ENCODE measurements at regions not wholly inside any gene's neighbourhood (a gene's known extent, or its start where the extent isn't known, plus 50 kb on each side); places are given as distances from the start of the nearest gene placed in this dataset.

DNA sequence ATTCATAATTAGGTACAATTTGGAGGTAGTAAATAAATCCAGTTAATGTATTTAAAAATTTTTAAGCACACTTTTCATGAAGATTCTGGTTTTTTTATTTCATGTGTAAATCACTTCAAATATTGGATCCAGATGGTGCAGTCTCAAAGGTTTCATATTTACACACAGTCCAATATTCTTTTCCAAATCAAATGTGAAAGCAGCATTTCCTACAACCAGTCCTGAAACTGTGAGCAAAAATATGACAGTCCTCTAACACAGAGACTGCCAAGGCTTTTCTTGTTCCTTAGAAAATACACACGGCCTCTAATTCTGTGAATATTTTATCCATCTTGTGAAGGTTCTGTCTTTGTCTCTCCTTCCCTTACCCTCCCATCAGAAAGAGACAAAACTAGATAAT lies 645.9 kb downstream of the ARL4A start:
- Histone ChIP-seq H2AFZ (no peak overlapping the region), H3K9ac (no peak overlapping the region), H3K27me3 (replicated peaks; ENCODE audit: insufficient read depth) (0 out of 2 replicates have a peak, but pooled peaks cover 5% of the 10 kb centered on the region), H3K79me2 (ENCODE audit: insufficient read depth) (no peaks in the 10 kb centered on the region), H3K4me2 (ENCODE audit: unreplicated experiment) (no peak overlapping the region), H4K20me1 (ENCODE audit: insufficient read depth) (no peaks in the 10 kb centered on the region), H3K9me2 (ENCODE audit: insufficient read depth) (no peaks in the 10 kb centered on the region), H3K4me3 (no peak overlapping the region), H3K27ac (no peak overlapping the region), H3F3A (ENCODE audit: insufficient read depth) (no peaks in the 10 kb centered on the region), H3K36me3 (ENCODE audit: low read depth) (no peaks in the 10 kb centered on the region), H3K4me1 (ENCODE audit: insufficient read depth) (peaks cover 12% of the 10 kb centered on the region), H3K9me3 (ENCODE audit: low read depth) (no peaks in the 10 kb centered on the region)
- in situ Hi-C loops (cut with MboI) = no loop called here
- 14 to 25% methylated on average over 1 of the region's 1 CpG for WGBS, 2 experiments (ENCODE audit: low coverage in 1 of 2, low lambda C conversion rate in 2 of 2, missing lambda C conversion rate in 2 of 2)
- no peak for TF ChIP-seq EZH2 (IDR thresholded peaks at IDR 0.05; ENCODE audit: insufficient read depth, poor library complexity, severe bottlenecking)
- no peak for TF ChIP-seq EZH2phosphoT487 (IDR thresholded peaks at IDR 0.05; ENCODE audit: insufficient read depth, low read depth)
- DNase-seq = no peak

DNA sequence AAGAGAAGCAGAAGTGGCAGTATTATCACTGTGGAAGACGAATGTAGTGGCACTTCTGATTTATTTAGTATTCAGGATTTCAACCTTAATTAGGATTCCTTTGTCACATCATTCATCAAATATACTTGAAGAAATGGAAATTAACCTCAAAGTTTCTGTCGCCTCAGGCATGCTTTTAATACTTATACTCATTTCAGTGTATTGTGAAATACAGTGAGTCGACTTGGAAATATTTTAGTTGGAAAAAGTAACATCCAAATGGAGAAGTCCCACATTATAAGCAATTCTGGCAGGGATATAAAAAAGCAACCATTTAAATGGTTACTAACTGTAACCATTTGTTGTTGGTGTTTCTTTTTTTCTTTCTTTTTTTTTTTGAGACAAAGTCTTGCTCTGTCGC lies 648.8 kb downstream of the ARL4A start:
- Histone ChIP-seq H3K9me2 (ENCODE audit: insufficient read depth) (no peaks in the 10 kb centered on the region), H3K9ac (no peak overlapping the region), H3K9me3 (ENCODE audit: low read depth) (no peaks in the 10 kb centered on the region), H3K36me3 (ENCODE audit: low read depth) (no peaks in the 10 kb centered on the region), H3K4me3 (no peak overlapping the region), H3K79me2 (ENCODE audit: insufficient read depth) (no peaks in the 10 kb centered on the region), H2AFZ (no peak overlapping the region), H3F3A (ENCODE audit: insufficient read depth) (no peaks in the 10 kb centered on the region), H4K20me1 (ENCODE audit: insufficient read depth) (no peaks in the 10 kb centered on the region), H3K27ac (no peak overlapping the region), H3K27me3 (replicated peaks; ENCODE audit: insufficient read depth) (peaks cover 8% of the 10 kb centered on the region; the same call in 1 of the 2 replicates), H3K4me2 (ENCODE audit: unreplicated experiment) (peak overlapping the region; percentile 7), H3K4me1 (ENCODE audit: insufficient read depth) (peaks cover 12% of the 10 kb centered on the region)
- 3 to 7% methylated on average over 4 of the region's 4 CpGs for WGBS, 2 experiments (ENCODE audit: low coverage in 1 of 2, low lambda C conversion rate in 2 of 2, missing lambda C conversion rate in 2 of 2)
- in situ Hi-C loops (cut with MboI) = no loop called here
- no peak for TF ChIP-seq EZH2phosphoT487 (IDR thresholded peaks at IDR 0.05; ENCODE audit: insufficient read depth, low read depth)
- TF ChIP-seq EZH2 (IDR thresholded peaks at IDR 0.05; ENCODE audit: insufficient read depth, poor library complexity, severe bottlenecking) = no peak
- DNase-seq = peak; percentile 72

GRCh38 chr7:13352677-13353076 lies 636.8 kb downstream of the ETV1 start:
- Histone ChIP-seq H4K20me1 (ENCODE audit: insufficient read depth) (no peaks in the 10 kb centered on the region), H3K27ac (no peak overlapping the region), H2AFZ (no peak overlapping the region), H3K79me2 (ENCODE audit: insufficient read depth) (no peaks in the 10 kb centered on the region), H3K36me3 (ENCODE audit: low read depth) (no peaks in the 10 kb centered on the region), H3K9ac (no peak overlapping the region), H3F3A (ENCODE audit: insufficient read depth) (no peaks in the 10 kb centered on the region), H3K4me2 (ENCODE audit: unreplicated experiment) (no peak overlapping the region), H3K4me3 (no peak overlapping the region), H3K9me2 (ENCODE audit: insufficient read depth) (no peaks in the 10 kb centered on the region), H3K4me1 (ENCODE audit: insufficient read depth) (no peaks in the 10 kb centered on the region), H3K27me3 (replicated peaks; ENCODE audit: insufficient read depth) (0 out of 2 replicates have a peak, but pooled peaks cover 3% of the 10 kb centered on the region), H3K9me3 (ENCODE audit: low read depth) (no peaks in the 10 kb centered on the region)
- no peak for DNase-seq
- in situ Hi-C loops (cut with MboI) = no loop called here
- 14 to 25% methylated on average over 1 of the region's 1 CpG for WGBS, 2 experiments (ENCODE audit: low coverage in 1 of 2, low lambda C conversion rate in 2 of 2, missing lambda C conversion rate in 2 of 2)
- TF ChIP-seq EZH2 (IDR thresholded peaks at IDR 0.05; ENCODE audit: insufficient read depth, poor library complexity, severe bottlenecking) (no peak), EZH2phosphoT487 (IDR thresholded peaks at IDR 0.05; ENCODE audit: insufficient read depth, low read depth) (no peak)

DNA sequence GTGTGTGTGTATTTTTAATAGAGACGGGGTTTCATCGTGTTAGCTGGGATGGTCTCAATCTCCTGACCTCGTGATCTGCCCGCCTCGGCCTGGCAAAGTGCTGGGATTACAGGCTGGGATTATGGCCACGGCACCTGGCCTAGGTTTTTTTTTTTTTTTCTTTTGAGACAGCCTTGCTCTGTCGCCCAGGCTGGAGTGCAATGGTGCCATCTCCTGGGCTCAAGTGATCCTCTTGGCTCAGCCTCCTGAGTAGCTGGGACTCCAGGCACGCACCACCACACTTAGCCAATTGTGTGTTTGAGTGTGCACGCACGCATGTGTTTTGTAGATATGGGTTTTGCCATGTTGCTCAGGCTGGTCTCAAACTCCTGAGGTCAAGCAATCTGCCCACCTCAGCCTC lies 629.8 kb downstream of the ETV1 start:
- H3K4me3 ChIP-seq = no peak overlapping the region
- DNase-seq = no peak
- no peaks in the 10 kb centered on the region for H3K9me2 ChIP-seq (ENCODE audit: insufficient read depth)
- no peaks in the 10 kb centered on the region for H3F3A ChIP-seq (ENCODE audit: insufficient read depth)
- no peak overlapping the region for H3K9ac ChIP-seq
- no peak for TF ChIP-seq EZH2phosphoT487 (IDR thresholded peaks at IDR 0.05; ENCODE audit: insufficient read depth, low read depth)
- no peak for TF ChIP-seq EZH2 (IDR thresholded peaks at IDR 0.05; ENCODE audit: insufficient read depth, poor library complexity, severe bottlenecking)
- H3K9me3 ChIP-seq (ENCODE audit: low read depth) = no peaks in the 10 kb centered on the region
- no peaks in the 10 kb centered on the region for H4K20me1 ChIP-seq (ENCODE audit: insufficient read depth)
- no peak overlapping the region for H3K4me2 ChIP-seq (ENCODE audit: unreplicated experiment)
- 55 to 57% methylated on average over 10 of the region's 10 CpGs for WGBS, 2 experiments (ENCODE audit: low coverage in 1 of 2, low lambda C conversion rate in 2 of 2, missing lambda C conversion rate in 2 of 2)
- H3K36me3 ChIP-seq (ENCODE audit: low read depth) = no peaks in the 10 kb centered on the region
- no peaks in the 10 kb centered on the region for H3K79me2 ChIP-seq (ENCODE audit: insufficient read depth)
- no peak overlapping the region for H3K27ac ChIP-seq
- no peaks in the 10 kb centered on the region for H3K27me3 ChIP-seq (replicated peaks; ENCODE audit: insufficient read depth)
- no peaks in the 10 kb centered on the region for H3K4me1 ChIP-seq (ENCODE audit: insufficient read depth)
- H2AFZ ChIP-seq = no peak overlapping the region
- in situ Hi-C loops (cut with MboI) = no loop called here

DNA sequence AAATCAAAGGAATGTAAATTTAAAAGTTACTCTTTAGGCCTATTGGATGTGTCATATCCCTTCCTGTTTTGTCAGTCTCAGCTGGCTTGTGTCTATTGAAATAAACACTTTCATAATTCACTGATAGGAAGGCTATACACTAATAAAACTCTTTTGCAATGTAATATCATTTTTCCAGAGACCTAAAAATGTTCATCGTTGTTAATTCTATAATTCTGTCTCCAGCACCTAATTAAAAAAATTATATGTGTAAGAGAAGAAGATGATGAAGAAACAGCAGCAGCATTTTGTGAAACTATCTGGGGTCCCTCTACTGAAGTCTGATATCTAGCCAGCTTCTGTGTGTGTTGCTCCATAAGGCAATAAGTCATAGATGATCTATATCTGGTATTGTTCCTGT lies 602.7 kb downstream of the ETV1 start:
- no peaks in the 10 kb centered on the region for H4K20me1 ChIP-seq (ENCODE audit: insufficient read depth)
- no peak overlapping the region for H2AFZ ChIP-seq
- H3K27ac ChIP-seq = no peak overlapping the region
- WGBS, 2 experiments (ENCODE audit: low coverage in 1 of 2, low lambda C conversion rate in 2 of 2, missing lambda C conversion rate in 2 of 2) = 40 to 50% methylated on average over 1 of the region's 1 CpG
- H3K9ac ChIP-seq = no peak overlapping the region
- H3K36me3 ChIP-seq (ENCODE audit: low read depth) = no peaks in the 10 kb centered on the region
- DNase-seq = no peak
- no peak for TF ChIP-seq EZH2 (IDR thresholded peaks at IDR 0.05; ENCODE audit: insufficient read depth, poor library complexity, severe bottlenecking)
- no peak for TF ChIP-seq EZH2phosphoT487 (IDR thresholded peaks at IDR 0.05; ENCODE audit: insufficient read depth, low read depth)
- in situ Hi-C loops (cut with MboI) = no loop called here
- H3K4me3 ChIP-seq = no peak overlapping the region
- no peaks in the 10 kb centered on the region for H3K9me3 ChIP-seq (ENCODE audit: low read depth)
- H3K4me2 ChIP-seq (ENCODE audit: unreplicated experiment) = no peak overlapping the region
- H3K9me2 ChIP-seq (ENCODE audit: insufficient read depth) = no peaks in the 10 kb centered on the region
- H3K4me1 ChIP-seq (ENCODE audit: insufficient read depth) = no peaks in the 10 kb centered on the region
- H3K79me2 ChIP-seq (ENCODE audit: insufficient read depth) = no peaks in the 10 kb centered on the region
- H3F3A ChIP-seq (ENCODE audit: insufficient read depth) = no peaks in the 10 kb centered on the region
- H3K27me3 ChIP-seq (replicated peaks; ENCODE audit: insufficient read depth) = no peaks in the 10 kb centered on the region

Measured in GM23248 (cell line).